NCI-H345 (cell line): ENCODE measurements at regions not wholly inside any gene's neighbourhood (a gene's known extent, or its start where the extent isn't known, plus 50 kb on each side); places are given as distances from the start of the nearest gene placed in this dataset.

Experiments used
- DNase-seq: peaks from one replicate; lab custom pipeline; 2025; lab: John Stamatoyannopoulos, UW

DNA sequence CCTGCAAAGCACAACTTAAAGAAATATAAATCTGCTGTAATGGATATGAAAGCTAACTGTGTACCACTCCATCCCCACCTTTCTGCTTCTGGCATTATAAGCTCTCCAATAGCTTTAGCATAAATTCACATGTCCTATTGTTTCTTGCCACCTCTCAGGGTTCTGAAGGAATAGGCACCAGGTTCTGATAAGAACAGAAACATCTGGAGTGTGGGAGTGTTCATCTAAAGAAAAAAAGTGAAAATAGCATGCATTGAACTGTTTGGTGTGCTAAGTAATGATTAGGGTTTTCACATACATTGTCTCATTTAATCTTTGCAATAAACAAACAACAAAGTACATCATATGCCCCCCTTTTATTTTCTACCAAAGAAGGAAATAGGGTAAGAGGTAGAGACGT is 72.3 kb downstream of the FAM76B start:
- DNase-seq = no peak

DNA sequence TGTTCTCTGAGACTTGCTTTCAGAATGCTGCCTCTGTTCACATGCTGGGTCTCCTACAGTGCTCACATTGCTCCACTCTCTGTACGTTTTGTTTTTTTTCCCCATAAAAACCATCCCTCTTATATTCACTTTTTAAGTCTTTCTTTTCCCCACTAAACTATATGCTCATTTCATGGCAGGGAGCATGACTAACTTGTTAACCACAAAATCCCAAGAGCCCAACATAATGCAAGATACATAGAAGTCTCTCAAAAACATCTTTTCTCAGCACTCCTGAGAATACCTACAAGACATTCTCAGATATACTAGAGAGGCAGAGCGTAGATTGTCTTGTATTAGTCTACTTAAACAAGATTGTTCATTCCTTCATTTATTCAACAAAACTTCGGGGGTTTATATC is 73.3 kb downstream of the FAM76B start:
- no peak for DNase-seq

DNA sequence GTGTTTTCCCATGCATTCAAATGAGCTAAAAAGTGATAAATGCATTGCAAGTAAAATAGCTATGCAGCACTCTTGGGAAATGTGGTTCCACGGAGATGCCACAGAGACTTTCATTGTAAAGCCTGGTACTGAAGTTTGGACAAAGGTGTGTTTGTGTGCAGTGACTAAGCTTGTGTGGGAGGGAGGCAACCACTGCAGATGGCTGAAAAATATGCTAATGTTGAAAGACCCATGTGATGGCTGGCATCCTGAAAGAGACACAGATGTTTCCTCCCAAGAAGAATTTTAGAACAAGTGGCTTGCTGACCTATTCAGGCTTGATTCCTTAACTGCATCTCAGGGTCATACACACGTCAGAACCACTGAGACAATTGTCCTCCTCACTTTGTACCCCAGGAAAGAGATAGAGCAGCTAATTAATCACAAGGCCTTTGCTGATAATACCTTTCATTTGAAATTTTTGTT is 73.8 kb downstream of the FAM76B start:
- no peak for DNase-seq

DNA sequence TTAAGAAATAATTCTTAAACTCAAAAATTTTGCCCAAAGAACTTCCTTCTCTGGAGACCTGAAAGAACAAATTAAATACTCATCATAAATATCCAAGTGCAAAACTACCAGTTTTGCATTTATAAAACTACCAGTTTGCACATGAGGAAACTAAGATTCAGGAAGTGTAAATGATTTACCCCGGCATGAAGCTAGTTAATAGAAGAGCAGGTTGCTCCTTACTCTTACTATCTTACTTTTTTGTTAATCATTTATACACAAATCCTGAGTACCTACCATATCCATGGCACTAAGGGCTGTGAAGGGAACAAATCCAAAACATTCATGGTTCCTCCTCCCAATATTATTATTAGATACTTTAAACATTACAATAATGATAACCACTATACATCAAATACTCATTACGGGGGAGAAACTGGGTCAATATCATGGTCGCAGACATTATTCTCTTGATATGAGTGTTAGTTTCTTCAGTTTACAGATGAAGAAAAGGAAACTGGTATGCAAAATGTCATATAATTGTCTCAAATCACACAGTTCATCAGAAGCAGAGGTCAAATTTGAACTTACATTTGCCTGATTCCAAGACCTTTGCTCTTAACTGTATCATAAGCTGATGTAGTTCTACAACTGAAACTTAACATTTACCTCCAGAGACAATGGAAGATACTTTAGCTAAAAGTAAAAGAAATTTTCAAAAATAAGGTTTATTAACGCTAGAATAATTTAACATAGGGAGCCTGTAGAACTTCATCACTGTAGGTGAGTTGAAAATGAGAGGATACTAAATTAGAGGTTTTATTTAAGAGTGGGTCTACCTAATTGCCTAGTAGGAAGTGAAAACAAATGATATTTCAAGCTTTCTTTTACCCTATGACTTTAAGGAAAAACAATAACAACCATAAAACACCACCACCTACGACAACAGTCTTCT is 74.5 kb downstream of the FAM76B start:
- no peak for DNase-seq

DNA sequence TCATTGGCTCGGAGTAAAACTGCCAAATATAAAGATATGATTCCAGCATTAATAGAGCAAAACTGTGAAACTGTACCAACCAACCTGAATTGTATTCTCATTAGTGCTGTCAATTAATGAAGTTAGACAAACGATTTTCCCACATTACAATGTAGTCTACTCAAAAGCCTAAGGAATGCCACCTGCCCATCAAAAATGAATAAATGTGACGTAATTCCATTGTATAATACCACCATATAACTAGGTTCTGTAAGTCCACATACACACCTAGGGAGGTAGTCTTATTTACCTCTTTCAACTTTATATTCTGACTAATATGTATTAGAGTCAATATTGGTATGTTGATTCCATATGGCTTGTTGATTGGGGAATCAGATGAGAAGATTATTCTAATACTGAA is 76.2 kb downstream of the FAM76B start:
- no peak for DNase-seq

DNA sequence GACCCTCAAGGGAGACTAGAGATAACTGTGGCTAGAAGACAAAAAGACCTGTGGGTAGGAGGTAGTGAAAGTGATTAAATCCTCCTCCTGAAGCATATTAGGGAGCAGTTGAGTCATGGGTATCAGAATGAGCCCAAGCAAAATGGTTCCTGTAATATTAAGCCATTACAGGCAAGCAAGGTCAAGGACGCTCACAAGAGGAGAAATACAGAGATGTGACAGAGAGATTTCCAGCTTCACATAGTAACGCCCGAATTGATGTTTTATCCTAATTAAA is 77.7 kb downstream of the FAM76B start:
- DNase-seq = no peak

DNA sequence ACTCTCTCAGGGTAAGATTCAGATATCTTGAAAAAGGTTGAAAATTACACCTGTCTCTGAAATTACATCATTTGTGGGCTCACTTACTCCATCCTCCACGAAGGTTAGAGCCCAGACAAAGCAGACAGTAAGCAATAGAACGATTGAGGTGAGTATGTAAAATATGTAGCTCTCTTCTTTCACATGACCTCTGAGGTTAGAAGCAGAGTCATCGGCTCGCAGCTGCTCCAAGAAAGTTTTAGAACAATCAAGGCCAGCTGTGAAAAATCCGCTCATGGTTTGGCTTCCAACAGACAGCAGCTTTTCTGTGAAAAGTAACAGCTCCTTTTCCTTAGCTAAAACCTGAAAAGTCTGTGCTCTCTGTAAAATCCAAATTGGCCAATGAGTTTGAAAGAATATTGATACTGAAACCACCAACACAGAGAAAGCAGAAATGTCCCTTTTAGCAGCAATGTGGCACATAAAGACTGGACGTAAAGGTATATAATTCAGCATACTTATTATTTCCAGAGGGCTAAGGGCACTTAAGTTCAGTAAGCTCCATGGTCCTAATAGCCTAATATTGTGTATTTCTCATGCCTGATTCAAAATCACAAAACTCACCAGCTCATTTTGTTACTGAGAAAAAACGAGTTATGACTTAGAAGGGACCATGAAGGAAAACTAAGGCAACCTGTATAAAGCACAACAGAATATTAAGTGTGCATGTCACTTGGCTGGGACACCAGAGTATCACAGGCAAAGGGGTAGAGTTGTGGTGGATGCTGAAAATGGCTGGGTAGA is 78.2 kb downstream of the FAM76B start:
- no peak for DNase-seq

DNA sequence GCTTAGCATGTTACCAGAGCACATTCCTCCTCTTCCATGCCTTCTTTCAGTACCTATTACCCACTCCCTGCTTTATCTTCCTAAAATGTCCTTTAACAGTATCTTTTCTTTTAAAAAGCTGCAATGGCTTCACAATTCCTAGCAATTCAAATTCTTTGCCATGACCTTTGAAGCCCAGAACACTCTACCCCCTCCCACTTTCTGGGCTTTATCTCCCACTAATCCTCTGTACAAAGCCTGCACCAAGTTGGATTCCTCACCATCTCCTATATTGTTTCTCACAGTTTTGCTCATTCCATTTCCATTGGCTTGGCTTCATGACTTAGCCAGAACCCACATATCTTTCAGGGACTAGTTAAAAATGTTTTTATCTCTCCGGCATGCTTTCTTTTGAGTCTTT is 80.9 kb downstream of the FAM76B start:
- no peak for DNase-seq

DNA sequence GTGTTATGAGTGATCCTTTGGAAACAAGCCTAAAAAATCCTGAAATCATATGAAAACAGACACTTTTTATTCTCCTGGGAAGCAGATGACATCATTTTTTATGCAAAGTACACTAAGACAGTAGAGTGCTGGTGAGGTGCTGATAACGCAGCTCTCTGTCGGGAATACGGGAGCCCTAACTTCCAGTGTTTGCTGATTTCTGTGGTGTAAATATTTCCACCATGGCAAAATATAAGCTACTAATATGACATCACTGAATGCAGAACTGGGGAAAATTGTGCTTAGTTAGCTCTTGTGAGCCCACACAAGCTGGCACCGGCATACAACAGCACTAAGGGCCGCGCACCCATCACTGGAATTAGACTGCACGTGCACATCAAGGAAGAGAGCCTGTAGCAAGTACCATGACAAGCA is 82.6 kb downstream of the FAM76B start:
- DNase-seq = no peak

DNA sequence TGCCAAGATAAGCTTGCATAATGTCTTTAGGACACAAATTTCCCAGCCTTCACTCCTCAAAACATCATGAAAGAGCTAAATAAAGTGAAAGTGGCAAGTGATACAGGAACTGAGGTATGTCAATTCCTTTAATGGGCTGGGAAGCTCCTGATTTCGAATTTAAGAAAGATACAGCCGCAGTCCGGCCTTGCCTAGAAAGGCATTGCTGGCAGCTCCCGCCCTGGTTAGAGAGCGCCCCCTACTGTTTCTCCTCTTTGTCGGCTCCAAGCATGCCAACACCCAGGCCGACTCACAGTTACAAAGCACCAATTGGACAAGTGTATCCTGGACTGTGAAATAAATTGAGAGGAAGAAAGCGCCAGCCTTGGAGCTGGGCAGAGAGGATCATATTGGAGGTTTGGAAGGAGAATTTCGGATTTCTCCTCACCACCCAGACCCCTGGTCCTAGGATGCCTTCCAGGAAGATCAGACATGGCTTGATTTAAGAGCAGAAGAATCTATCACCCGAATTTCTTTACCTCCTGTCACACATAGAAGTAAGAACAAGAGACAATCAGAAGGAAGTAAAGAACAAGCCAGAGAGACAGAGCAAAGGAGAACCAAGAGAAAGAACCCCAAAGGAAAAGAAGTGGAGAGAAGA is 84.0 kb downstream of the FAM76B start:
- peak; percentile 84 for DNase-seq

DNA sequence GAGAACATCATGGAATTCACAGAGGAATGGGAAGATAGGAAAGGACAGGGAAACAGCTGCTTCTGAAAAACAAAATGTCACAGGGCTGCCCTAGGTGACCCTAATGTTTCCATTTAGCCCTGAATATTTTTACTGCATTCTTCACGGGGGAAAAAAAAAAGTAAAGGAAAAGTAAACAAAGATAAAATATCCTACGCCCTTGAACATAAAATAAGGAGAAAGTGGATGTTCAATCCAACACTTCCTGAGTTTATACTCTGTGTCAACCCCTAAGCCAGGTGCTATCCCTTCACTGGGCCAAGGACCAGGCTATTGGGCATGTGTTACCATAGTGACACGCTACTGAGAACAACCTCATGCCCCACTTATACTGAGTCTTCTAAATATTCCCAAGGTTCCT is 84.7 kb downstream of the FAM76B start:
- no peak for DNase-seq

DNA sequence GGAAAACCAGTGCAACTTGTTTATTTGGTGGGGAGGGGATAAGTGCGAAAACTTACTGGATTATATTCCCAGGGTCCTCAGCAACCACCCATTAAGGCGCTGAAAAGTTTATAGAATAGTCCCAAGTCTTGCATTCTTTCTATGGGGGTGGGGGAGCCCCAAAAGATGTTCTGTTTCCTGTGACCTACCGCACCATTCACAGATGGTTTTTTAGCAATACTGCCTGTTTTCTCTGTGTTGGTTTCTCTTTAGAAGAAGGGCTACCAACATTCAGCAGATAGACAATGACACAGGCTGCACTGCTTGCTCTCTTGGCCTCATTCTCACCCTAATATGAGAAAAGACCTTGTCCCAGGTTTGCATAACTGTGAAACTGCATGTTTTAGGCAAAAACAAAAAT is 86.5 kb downstream of the FAM76B start:
- DNase-seq = no peak

DNA sequence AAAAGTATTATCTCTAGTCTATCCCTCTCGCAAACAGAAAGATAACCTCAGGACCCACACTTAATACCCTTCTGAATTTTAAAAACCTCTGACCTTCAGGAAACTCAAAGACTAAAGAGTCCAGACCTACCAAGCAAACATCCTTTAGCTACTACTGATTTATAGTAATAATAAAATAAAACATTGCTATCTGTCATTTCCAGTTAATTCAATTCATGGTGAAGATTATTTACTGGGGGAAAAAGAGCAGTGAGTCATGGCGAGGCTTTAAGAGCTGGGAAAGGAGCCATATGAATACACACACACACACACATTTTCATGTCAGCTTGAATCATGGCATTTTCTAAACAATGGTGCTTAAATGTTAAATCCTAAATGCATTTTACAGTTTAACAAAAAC is 87.1 kb downstream of the FAM76B start:
- DNase-seq = no peak

DNA sequence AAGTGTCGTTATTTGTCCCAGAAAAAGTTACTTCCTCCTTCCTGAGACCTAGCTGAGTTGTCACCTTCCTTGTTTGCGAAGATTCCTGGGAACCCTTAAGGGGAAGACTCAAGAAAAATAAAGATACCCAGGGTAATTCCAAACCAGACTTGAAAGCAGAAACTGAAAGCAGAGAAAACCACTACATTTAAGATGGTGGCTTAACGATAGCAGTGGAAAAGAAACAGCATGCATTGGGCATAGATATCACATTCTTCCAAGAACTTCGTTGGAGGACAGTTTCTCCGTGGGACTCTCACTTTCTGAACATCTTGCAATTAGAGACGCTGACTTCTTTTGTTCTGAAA is 89.1 kb downstream of the FAM76B start:
- no peak for DNase-seq

DNA sequence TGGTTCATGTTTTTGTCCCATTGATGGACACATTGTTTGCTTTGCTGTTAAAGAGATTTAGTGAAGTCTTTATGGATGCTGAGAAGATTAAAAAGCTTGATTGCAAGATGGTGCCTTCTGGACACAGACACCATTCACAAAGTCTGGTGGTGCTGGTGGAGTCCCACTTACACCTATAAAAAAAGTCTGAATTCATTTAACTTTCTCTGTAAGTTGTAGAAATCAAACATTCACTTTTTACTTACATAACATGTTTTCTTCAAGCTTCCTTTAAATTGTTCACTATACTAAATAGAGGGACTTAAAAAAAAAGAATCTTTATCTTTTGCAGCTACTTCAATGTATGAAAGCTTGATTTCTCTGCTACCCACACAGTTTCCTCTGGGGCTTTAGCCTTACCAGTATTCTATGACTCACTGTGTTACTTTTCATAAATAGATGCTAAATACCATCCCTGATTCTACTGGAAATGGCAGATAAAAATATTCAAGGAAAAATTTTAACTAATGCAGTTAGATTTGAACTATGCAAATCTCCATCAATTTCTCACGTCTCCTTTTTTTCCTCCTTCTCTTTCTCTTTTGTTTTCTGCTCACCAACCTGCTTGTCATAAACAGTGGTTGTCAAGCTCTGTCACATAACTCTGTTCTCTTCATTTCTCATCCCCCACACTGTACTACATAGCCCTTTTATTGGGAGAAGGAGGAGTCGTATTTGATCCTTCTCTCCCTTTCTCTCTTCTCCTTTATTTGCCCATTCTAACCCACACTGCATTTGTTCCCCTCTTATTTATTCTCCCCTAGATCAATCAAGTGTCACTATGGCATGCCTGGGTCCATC is 89.7 kb downstream of the FAM76B start:
- DNase-seq = no peak

DNA sequence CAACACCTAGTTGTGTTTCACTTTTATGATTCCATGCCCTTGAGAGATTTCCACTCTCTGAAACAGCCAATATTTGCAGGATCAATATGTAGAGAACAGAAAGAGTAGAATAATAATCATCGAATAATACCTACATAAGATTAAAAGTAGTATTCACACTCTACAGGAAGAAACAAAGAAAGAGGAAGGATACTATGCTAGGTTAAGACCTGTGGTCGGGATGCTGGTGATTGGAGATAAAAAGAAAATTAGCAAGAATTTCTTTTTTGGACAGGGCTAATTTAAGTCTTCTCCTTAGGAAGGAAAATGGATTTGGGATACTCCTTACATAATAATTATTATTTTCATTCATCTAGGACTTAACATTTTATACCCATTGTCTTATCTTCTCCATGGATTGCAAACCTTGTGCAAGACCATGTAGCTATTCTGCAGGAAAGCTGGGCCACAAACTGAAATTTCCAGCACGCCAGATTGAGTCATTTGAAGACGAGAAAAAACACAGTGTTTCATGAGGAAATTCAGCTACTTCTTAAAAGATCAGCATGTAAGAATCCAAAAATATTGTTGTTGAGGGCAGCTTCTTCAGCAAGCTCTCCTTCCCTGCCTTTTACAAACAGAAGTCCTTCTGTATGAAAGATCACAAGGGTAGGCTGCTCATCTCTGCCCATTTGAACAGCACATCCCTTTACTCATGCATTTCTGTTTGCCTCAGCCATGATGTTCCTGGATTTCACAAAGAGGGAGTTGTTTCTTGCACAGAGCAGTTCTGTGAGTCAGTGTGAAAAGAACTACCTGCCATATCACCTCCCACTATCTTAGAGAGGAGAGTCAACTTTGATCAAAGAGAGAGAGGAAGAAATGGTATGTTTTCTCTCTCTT is 90.7 kb downstream of the FAM76B start:
- DNase-seq = no peak

DNA sequence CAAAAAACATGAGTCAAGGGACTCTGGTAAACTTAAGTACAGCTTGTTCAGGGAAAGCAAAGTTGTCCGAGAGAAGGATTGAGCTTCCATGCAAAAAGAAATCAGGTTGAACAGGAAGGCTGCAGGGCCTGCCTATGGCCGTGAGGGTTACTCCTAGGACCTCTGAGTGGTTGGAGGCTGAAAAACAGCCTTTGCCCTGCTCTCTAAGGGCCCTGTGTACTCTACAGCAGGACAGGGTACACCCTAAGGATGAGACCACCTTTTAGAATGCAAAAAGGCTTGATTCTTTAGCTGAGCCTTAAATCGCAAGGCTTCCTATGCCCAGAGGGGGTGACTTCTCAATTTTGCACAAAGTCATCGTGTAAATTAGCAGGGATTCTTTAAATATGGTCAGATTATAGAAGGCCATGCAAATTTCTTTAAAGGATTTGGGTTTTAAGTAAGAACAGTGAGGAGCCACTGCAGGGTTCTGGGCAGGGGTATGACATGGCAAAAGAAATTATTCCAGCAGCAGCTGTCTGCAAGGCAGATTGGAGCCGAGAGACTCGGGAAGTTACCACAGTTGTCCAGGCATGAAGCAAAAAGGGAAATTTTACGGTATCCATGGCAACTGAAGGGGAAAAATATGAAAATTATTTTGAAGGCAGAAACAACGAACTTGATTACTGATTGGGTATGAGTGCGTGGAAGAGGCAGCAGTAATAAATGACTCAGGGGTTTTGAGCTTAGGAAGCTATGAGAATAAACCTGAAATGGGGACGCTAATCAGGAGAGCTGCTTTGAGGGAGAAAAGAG is 91.8 kb downstream of the FAM76B start:
- no peak for DNase-seq

DNA sequence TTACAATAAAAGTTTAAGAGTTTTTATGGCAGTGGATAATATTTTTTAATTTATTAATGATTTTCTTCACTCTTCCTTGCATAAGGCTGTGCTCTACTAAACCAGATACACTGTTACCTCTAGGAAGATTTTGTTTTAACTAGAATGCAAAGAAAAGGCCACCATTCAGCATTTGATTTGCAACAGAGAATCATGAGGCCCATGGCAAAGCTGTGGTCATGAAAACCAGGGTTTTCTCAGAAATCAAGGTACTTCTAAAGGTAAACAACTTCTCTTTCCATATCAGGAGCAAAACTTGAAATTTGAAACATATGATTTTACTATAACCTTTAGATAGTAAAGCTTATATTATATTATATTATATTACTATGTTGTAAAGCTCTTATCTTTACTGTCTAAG is 94.4 kb downstream of the FAM76B start:
- DNase-seq = no peak

DNA sequence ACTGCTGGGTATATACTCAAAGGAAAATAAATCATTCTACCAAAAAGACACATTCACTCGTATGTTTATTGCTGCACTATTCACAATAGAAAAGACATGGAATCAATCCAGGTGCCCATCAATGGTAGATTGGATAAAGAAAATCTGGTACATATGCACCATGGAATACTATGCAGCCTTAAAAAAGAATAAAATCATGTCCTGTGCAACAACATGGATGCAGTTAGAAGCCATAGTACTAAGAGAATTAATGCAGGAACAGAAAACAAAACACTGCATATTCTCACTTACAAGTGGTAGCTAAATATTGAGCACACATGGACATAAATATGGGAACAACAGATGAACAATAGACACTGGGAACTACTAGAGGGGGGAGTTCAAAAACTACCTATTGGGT is 96.3 kb downstream of the FAM76B start:
- DNase-seq = no peak

DNA sequence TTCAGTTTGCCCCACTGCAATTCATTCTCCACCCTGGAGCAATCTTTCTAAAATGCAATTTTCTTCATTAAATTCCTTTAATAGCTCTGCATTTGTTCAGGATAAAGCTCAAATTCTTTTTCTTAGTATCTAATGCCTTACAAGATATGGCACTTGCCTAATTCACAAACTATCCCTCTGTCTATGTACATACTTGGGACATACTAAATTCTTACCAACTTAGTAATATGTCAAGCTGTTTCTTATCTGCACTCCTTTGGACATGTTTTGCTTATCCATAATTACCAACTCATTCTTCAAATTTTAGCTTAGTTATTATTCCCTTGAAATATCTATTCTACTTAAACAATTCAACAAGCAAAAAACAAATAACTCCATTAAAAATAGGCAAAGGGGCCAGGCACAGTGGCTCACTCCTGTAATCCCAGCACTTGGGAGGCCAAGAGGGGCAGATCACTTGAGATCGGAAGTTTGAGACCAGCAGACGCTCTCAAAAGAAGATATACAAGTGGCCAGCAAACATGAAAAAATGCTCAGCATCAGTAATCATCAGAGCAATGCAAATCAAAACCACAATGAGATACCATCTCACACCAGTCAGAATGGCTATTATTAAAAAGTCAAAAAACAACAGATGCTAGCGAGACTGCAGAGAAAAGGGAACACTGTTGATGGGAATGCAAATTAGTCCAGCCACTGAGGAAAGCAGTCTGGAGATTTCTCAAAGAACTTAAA is 96.9 kb downstream of the FAM76B start:
- no peak for DNase-seq
